Loucy (cell line): ENCODE measurements at regions not wholly inside any gene's neighbourhood (a gene's known extent, or its start where the extent isn't known, plus 50 kb on each side); places are given as distances from the start of the nearest gene placed in this dataset.
"Not testable (repeated sequence)": the region's sequence is repeated elsewhere in the genome, so short reads cannot be mapped to it uniquely, and the experiment has no call there.

ENCODE experiments used
- EZH2phosphoT487 ChIP-seq: fragments of 200-600 bp; IDR thresholded peaks from 2 replicates; pipeline ENCODE4 v1.6.1; 2018; ENCODE audit warnings: antibody characterized with exemption, mild to moderate bottlenecking, moderate library complexity, borderline replicate concordance
- TF ChIP-seq, protein P1 (sequence below): fragments of 200-600 bp; sonication (generic); conservative IDR thresholded peaks from 2 replicates; pipeline ENCODE4 v1.5.1; 2014; ENCODE audit warnings: mild to moderate bottlenecking, antibody characterized with exemption, low read length

DNA sequence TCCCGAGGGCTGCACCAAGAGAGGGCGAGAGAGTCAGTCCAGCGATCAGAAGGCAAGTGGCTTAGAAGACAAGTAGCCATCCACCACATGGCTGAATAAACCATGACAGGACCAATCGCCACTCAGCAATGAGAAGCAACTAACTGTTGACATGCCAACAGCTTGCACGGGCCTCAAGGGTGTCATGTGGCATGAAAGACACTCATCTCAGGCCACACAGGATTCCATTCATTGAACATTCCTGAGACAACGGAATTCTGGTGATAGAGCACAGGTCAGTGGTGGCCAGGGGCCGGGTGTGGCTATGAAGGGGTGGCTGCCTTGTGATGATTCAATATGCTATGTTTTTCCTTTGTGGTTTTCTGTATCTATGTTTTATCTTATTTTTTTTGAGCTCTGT is 110.6 kb upstream of the CCZ1B start:
- TF ChIP-seq, protein P1, sequence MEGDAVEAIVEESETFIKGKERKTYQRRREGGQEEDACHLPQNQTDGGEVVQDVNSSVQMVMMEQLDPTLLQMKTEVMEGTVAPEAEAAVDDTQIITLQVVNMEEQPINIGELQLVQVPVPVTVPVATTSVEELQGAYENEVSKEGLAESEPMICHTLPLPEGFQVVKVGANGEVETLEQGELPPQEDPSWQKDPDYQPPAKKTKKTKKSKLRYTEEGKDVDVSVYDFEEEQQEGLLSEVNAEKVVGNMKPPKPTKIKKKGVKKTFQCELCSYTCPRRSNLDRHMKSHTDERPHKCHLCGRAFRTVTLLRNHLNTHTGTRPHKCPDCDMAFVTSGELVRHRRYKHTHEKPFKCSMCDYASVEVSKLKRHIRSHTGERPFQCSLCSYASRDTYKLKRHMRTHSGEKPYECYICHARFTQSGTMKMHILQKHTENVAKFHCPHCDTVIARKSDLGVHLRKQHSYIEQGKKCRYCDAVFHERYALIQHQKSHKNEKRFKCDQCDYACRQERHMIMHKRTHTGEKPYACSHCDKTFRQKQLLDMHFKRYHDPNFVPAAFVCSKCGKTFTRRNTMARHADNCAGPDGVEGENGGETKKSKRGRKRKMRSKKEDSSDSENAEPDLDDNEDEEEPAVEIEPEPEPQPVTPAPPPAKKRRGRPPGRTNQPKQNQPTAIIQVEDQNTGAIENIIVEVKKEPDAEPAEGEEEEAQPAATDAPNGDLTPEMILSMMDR, result not testable (repeated sequence)
- not testable (repeated sequence) for TF ChIP-seq EZH2phosphoT487
